Kidney (tissue), 13 donors: ENCODE measurements at regions not wholly inside any gene's neighbourhood (a gene's known extent, or its start where the extent isn't known, plus 50 kb on each side); places are given as distances from the start of the nearest gene placed in this dataset.
A peak's percentile ranks its signal among the peaks of the same experiment; 100 is the strongest.

Experiments used
- DNase-seq, 5 donors: peaks; one replicate each; pipeline ENCODE4 v3.0.0-alpha.2; 2013 to 2020
- FAIRE-seq: peaks from 2 replicates; lab custom pipeline; 2012; peaks lifted over from hg19 to GRCh38; lab: Jason Lieb, UNC
- H3K27ac ChIP-seq, 2 donors: one replicate each; pipeline ENCODE4 v1.7.0; 2013; ENCODE audit warnings: low read depth in 2 of 2, low read length in 2 of 2, inconsistent platforms in 1 of 2
- H3K27me3 ChIP-seq: one replicate; pipeline ENCODE4 v1.7.1; 2013; ENCODE audit warnings: low read length, inconsistent platforms; ENCODE audit not compliant: control insufficient read depth, insufficient read depth
- H3K36me3 ChIP-seq, 3 donors: one replicate each; pipeline versions ENCODE4 v1.7.0 to v1.7.1; 2013; ENCODE audit warnings: low read length in 3 of 3, control low read depth in 1 of 3, inconsistent platforms in 1 of 3; ENCODE audit not compliant: insufficient read depth in 3 of 3, control insufficient read depth in 2 of 3
- H3K4me1 ChIP-seq, 3 donors: one replicate each; pipeline versions ENCODE4 v1.7.0 to v1.7.1; 2013; ENCODE audit warnings: low read length in 3 of 3, inconsistent platforms in 1 of 3, low read depth in 1 of 3; ENCODE audit not compliant: control insufficient read depth in 2 of 3, insufficient read depth in 2 of 3
- H3K4me3 ChIP-seq, 3 donors: one replicate each; pipeline versions ENCODE4 v1.7.0 to v1.8.1; 2013; ENCODE audit warnings: low read length in 3 of 3, control low read depth in 1 of 3, inconsistent platforms in 1 of 3
- H3K9ac ChIP-seq, 3 donors: one replicate each; pipeline versions ENCODE4 v1.7.0 to v1.7.1; 2013; ENCODE audit warnings: low read length in 3 of 3, control low read depth in 1 of 3, inconsistent platforms in 1 of 3
- H3K9me3 ChIP-seq, 3 donors: one replicate each; pipeline versions ENCODE4 v1.7.0 to v1.7.1; 2013; ENCODE audit warnings: low read length in 3 of 3, control low read depth in 1 of 3, inconsistent platforms in 1 of 3; ENCODE audit not compliant: control insufficient read depth in 2 of 3, insufficient read depth in 1 of 3
- CTCF ChIP-seq: IDR thresholded peaks from 3 replicates; pipeline ENCODE4 v1.5.1; 2012; ENCODE audit warnings: mild to moderate bottlenecking, moderate library complexity, borderline replicate concordance; ENCODE audit not compliant: insufficient read depth; ENCODE audit errors: extremely low read depth
- intact Hi-C: fragments of 100-400 bp; cut with DNase I; formaldehyde crosslinking; loops from one replicate; pipeline ENCODE4 v1.11.1; 2022
- donor health status: control.
- donor health status: control.
- donor health status: control.
- donor health status: control.
- donor health status: control.
- donor health status: DM: yes; HTN: yes; CAD: no.
- donor health status: Normal renal cell carcinoma (clear cell type).

GRCh38 chr14:103220134-103220981, 97.1 kb downstream of the TNFAIP2 start:
- peaks cover 2% of the 10 kb centered on the region for H3K27me3 ChIP-seq
- intact Hi-C loops = no loop called here
- no peaks in the 10 kb centered on the region for H3K36me3 ChIP-seq
- DNase-seq = peak in 4 of 5 donors; percentile 48 to 69 (median 60)
- no peak overlapping the region for H3K9ac ChIP-seq
- no peaks in the 10 kb centered on the region for H3K4me1 ChIP-seq
- TF ChIP-seq CTCF = no peak
- no peak overlapping the region for H3K27ac ChIP-seq
- FAIRE-seq = no peak
- no peaks in the 10 kb centered on the region for H3K9me3 ChIP-seq
- H3K4me3 ChIP-seq = peak overlapping the region in 1 of 3 donors; percentile 41

- Histone ChIP-seq H3K4me3 (peak overlapping the region in 1 of 3 donors; percentile 41), H3K36me3 (no peaks in the 10 kb centered on the region), H3K9me3 (no peaks in the 10 kb centered on the region), H3K4me1 (no peaks in the 10 kb centered on the region), H3K27me3 (peaks cover 2% of the 10 kb centered on the region), H3K27ac (no peak overlapping the region), H3K9ac (no peak overlapping the region)
- DNase-seq (peak in 1 of 5 donors; percentile 31), FAIRE-seq (no peak)
- no peak for TF ChIP-seq CTCF
- intact Hi-C loops = no loop called here
Measured at GRCh38 chr14:103220982-103221641, 97.9 kb downstream of the TNFAIP2 start.

- DNase-seq (no peak), FAIRE-seq (no peak)
- no peak for TF ChIP-seq CTCF
- Histone ChIP-seq H3K4me3 (no peak overlapping the region), H3K4me1 (no peaks in the 10 kb centered on the region), H3K9me3 (no peaks in the 10 kb centered on the region), H3K9ac (no peak overlapping the region), H3K27me3 (peaks cover 2% of the 10 kb centered on the region), H3K36me3 (no peaks in the 10 kb centered on the region), H3K27ac (no peak overlapping the region)
- intact Hi-C loops = no loop called here
Measured at GRCh38 chr14:103221781-103222358, 98.6 kb downstream of the TNFAIP2 start.
